Adrenal gland (tissue), 9 donors: ENCODE measurements at regions not wholly inside any gene's neighbourhood (a gene's known extent, or its start where the extent isn't known, plus 50 kb on each side); places are given as distances from the start of the nearest gene placed in this dataset.

ENCODE experiments used
- DNase-seq, 7 donors: peaks; one replicate each; pipeline ENCODE4 v3.0.0-alpha.2; 2019 to 2020
- H3K27ac ChIP-seq, 5 donors: fragments of 200-600 bp; sonication (generic) in 4 of 5; 1 replicate in 3 of 5; 2 replicates in 2 of 5; pipeline versions ENCODE4 v1.5.1 to v1.8.0; 2016 to 2020; ENCODE audit warnings: mild to moderate bottlenecking in 1 of 5
- H3K27me3 ChIP-seq: fragments of 200-600 bp; 2 replicates; pipeline ENCODE4 v1.8.0; 2021
- H3K36me3 ChIP-seq, 2 donors: fragments of 200-600 bp; replicated peaks in 1 of 2; 1 replicate in 1 of 2; 2 replicates in 1 of 2; pipeline versions ENCODE4 v1.5.1 to v1.8.0; 2018 to 2022
- H3K4me1 ChIP-seq, 2 donors: fragments of 200-600 bp; replicated peaks in 1 of 2; 1 replicate in 1 of 2; 2 replicates in 1 of 2; pipeline versions ENCODE4 v1.5.1 to v1.8.0; 2018 to 2021
- H3K4me3 ChIP-seq, 4 donors: fragments of 200-600 bp; sonication (generic) in 3 of 4; one replicate each; pipeline ENCODE4 v1.5.1; 2016 to 2018
- H3K9me3 ChIP-seq, 3 donors: fragments of 200-600 bp; sonication (generic) in 1 of 3; replicated peaks in 1 of 3; 1 replicate in 2 of 3; 2 replicates in 1 of 3; pipeline versions ENCODE4 v1.5.1 to v1.8.0; 2016 to 2021
- CTCF ChIP-seq, 6 experiments: fragments of 450-650 bp in 4 of 6; fragments of 200-600 bp in 2 of 6; sonication (generic) in 1 of 6; IDR thresholded peaks; 1 replicate in 5 of 6; 2 replicates in 1 of 6; pipeline versions ENCODE4 v1.5.1 to v1.8.0; 2016 to 2021; ENCODE audit warnings: antibody characterized with exemption in 6 of 6, mild to moderate bottlenecking in 2 of 6, moderate library complexity in 1 of 6
- POLR2A ChIP-seq, 2 donors: fragments of 450-650 bp; IDR thresholded peaks; one replicate each; pipeline ENCODE4 v1.6.1; 2017; ENCODE audit warnings: antibody characterized with exemption in 2 of 2, mild to moderate bottlenecking in 2 of 2, moderate library complexity in 1 of 2
- WGBS, 4 donors: extraction: QIAGEN DNeasy Blood & Tissue Kit in 2 of 4; methylation state at CpG; one replicate each; pipeline versions ENCODE4 v1.1.5 to v1.1.7; 2013 to 2017; 5-methylcytosine and 5-hydroxymethylcytosine counted together
- intact Hi-C, 2 donors: fragments of 100-400 bp; cut with DNase I; formaldehyde crosslinking; loops; one replicate each; pipeline versions ENCODE4 v1.14.1 to v1.15.0; 2022 to 2023
- donor health status: healthy with polysubstance abuse.
- donor health status: Bipolar disorder and iron deficiency.
- donor health status: DM: yes; HTN: yes; CAD: no.
- donor health status: DM: no; HTN: no; CAD: no.
- donor health status: DM: no; HTN: no; CAD: no.

- 58 to 72% (median 67%) methylated on average over 7 of the region's 7 CpGs for WGBS, 4 donors
- TF ChIP-seq CTCF (IDR thresholded peaks at IDR 0.05) (no peak), POLR2A (IDR thresholded peaks at IDR 0.05) (no peak)
- H3K27ac ChIP-seq: no peak overlapping the region
- peaks cover 0 to 3% of the 10 kb centered on the region in 2 donors for H3K4me1 ChIP-seq
- intact Hi-C loops: no loop called here
- H3K27me3 ChIP-seq: no peaks in the 10 kb centered on the region
- H3K4me3 ChIP-seq: no peak overlapping the region
- no peaks in the 10 kb centered on the region for H3K9me3 ChIP-seq
- no peak for DNase-seq
- H3K36me3 ChIP-seq: no peaks in the 10 kb centered on the region
Measured at GRCh38 chr9:88753691-88754367, 218.9 kb downstream of the NXNL2 start.

GRCh38 chr9:88754452-88754851 lies 219.5 kb downstream of the NXNL2 start:
- no peaks in the 10 kb centered on the region for H3K9me3 ChIP-seq
- DNase-seq: no peak
- H3K36me3 ChIP-seq: no peaks in the 10 kb centered on the region
- H3K27ac ChIP-seq: no peak overlapping the region
- no peak overlapping the region for H3K4me3 ChIP-seq
- 91 to 95% (median 92%) methylated on average over 13 of the region's 13 CpGs for WGBS, 4 donors
- H3K4me1 ChIP-seq: peaks cover 0 to 3% of the 10 kb centered on the region in 2 donors
- H3K27me3 ChIP-seq: no peaks in the 10 kb centered on the region
- no peak for TF ChIP-seq POLR2A (IDR thresholded peaks at IDR 0.05)
- TF ChIP-seq CTCF (IDR thresholded peaks at IDR 0.05): no peak
- intact Hi-C loops: no loop called here

GRCh38 chr9:88754886-88755285 lies 219.9 kb downstream of the NXNL2 start:
- Histone ChIP-seq H3K27ac (no peak overlapping the region), H3K27me3 (no peaks in the 10 kb centered on the region), H3K36me3 (no peaks in the 10 kb centered on the region), H3K4me1 (peaks cover 0 to 3% of the 10 kb centered on the region in 2 donors), H3K9me3 (no peaks in the 10 kb centered on the region), H3K4me3 (no peak overlapping the region)
- intact Hi-C loops: no loop called here
- TF ChIP-seq CTCF (IDR thresholded peaks at IDR 0.05): no peak
- no peak for DNase-seq
- WGBS, 4 donors: 72 to 88% (median 82%) methylated on average over 5 of the region's 5 CpGs

- H3K27ac ChIP-seq: no peak overlapping the region
- intact Hi-C loops: no loop called here
- no peaks in the 10 kb centered on the region for H3K9me3 ChIP-seq
- no peaks in the 10 kb centered on the region for H3K36me3 ChIP-seq
- H3K4me3 ChIP-seq: no peak overlapping the region
- H3K4me1 ChIP-seq: peaks cover 0 to 3% of the 10 kb centered on the region in 2 donors
- no peak for DNase-seq
- 81 to 89% (median 83%) methylated on average over 7 to 9 of the region's 9 CpGs for WGBS, 4 donors
- H3K27me3 ChIP-seq: no peaks in the 10 kb centered on the region
- TF ChIP-seq POLR2A (IDR thresholded peaks at IDR 0.05) (no peak), CTCF (IDR thresholded peaks at IDR 0.05) (no peak)
Measured at GRCh38 chr9:88757406-88758010, 222.5 kb downstream of the NXNL2 start.
